Motor neuron (in vitro differentiated cells): ENCODE measurements at regions not wholly inside any gene's neighbourhood (a gene's known extent, or its start where the extent isn't known, plus 50 kb on each side); places are given as distances from the start of the nearest gene placed in this dataset.
"Not testable (repeated sequence)": the region's sequence is repeated elsewhere in the genome, so short reads cannot be mapped to it uniquely, and the experiment has no call there.

ENCODE experiments used
- ATAC-seq, 8 experiments: fragments of 200-7000 bp; cut with Tn5 transposase; replicated peaks in 6 of 8; 2 replicates each; pipeline ENCODE4 v1.8.0; 2021; ENCODE audit warnings: mild to moderate bottlenecking in 8 of 8, moderate library complexity in 8 of 8
- H3K27ac ChIP-seq, 2 donors: fragments of 250-450 bp; sonication (Bioruptor Pico); 2 replicates each; pipeline ENCODE4 v1.9.0; 2021; ENCODE audit warnings: antibody characterized with exemption in 2 of 2, mild to moderate bottlenecking in 2 of 2, moderate library complexity in 1 of 2
- H3K4me1 ChIP-seq, 2 donors: fragments of 250-450 bp; sonication (Bioruptor Pico); replicated peaks in 1 of 2; 2 replicates each; pipeline ENCODE4 v1.6.1; 2021; ENCODE audit warnings: antibody characterized with exemption in 2 of 2, mild to moderate bottlenecking in 2 of 2, moderate library complexity in 1 of 2
- H3K4me3 ChIP-seq, 5 donors: fragments of 250-450 bp; sonication (Bioruptor Pico); 2 replicates each; pipeline ENCODE4 v1.9.0; 2021; ENCODE audit warnings: antibody characterized with exemption in 5 of 5, mild to moderate bottlenecking in 5 of 5, moderate library complexity in 4 of 5
- WGBS, 10 experiments: fragments of 450-650 bp; shearing (Covaris generic); methylation state at CpG; one replicate each; pipeline ENCODE4 v1.0.0; 2022; 5-methylcytosine and 5-hydroxymethylcytosine counted together
- in situ Hi-C, 9 experiments: fragments of 400-800 bp; cut with MboI; loops; one replicate each; pipeline ENCODE4 v1.15.0; 2021; ENCODE audit warnings: low sequenced_read_pairs in 9 of 9, low pct_unique_long_range_greater_than_20kb in 2 of 9; ENCODE audit not compliant: unreplicated experiment in 9 of 9

GRCh38 chr5:71404441-71404840 is 51.0 kb upstream of the BDP1 start:
- peaks cover 2 to 32% of the 10 kb centered on the region in 2 donors for H3K4me1 ChIP-seq
- H3K27ac ChIP-seq, in situ Hi-C loops, H3K4me3 ChIP-seq: not testable (repeated sequence)
- WGBS, 10 experiments: no CpG with 5 or more reads among the region's 5 CpGs
- ATAC-seq: peak in 1 of 8 experiments; percentile 37

GRCh38 chr5:71404936-71405335 is 50.5 kb upstream of the BDP1 start:
- in situ Hi-C loops, ATAC-seq, H3K4me3 ChIP-seq, H3K27ac ChIP-seq: not testable (repeated sequence)
- 100% methylated on average over 1 of the region's 2 CpGs; no CpG with 5 or more reads in 9 of the 10 experiments for WGBS, 10 experiments
- H3K4me1 ChIP-seq: peaks cover 2 to 32% of the 10 kb centered on the region in 2 donors
